IMR-90 (cell line): ENCODE measurements at regions not wholly inside any gene's neighbourhood (a gene's known extent, or its start where the extent isn't known, plus 50 kb on each side); places are given as distances from the start of the nearest gene placed in this dataset.

Source experiments
- ATAC-seq: fragments of 200-7000 bp; cut with Tn5 transposase; 2 replicates; pipeline ENCODE4 v1.9.1; 2020; ENCODE audit warnings: low read depth, mild to moderate bottlenecking, moderate library complexity
- BruUV-seq: library from RNA; stranded (reverse); fragments of 400-500 nt; replicated peaks from 2 replicates; lab custom pipeline; 2021; lab: Mats Ljungman, UMichigan
- CTCF ChIA-PET: fragments of 300-600 bp; formaldehyde crosslinking; extraction: SDS; loops from one replicate; lab custom pipeline; 2021; ENCODE audit warnings: antibody characterized with exemption; lab: Yijun Ruan, JAX
- POLR2A ChIA-PET: fragments of 300-600 bp; sonication (Branson Sonifier 250); formaldehyde crosslinking; loops from one replicate; lab custom pipeline; 2022; ENCODE audit warnings: antibody characterized with exemption; ENCODE audit not compliant: unreplicated experiment; lab: Charles Lee
- DNase-seq: peaks from one replicate; pipeline ENCODE4 v3.0.0; 2013
- H2AFZ ChIP-seq: replicated peaks from 2 replicates; pipeline ENCODE3; 2013; ENCODE audit warnings: low read length, mild to moderate bottlenecking; ENCODE audit not compliant: poor library complexity
- H2AK5ac ChIP-seq: 2 replicates; pipeline ENCODE4 v1.6.1; 2013; ENCODE audit warnings: low read depth, low read length, inconsistent platforms
- H2AK9ac ChIP-seq: replicated peaks from 2 replicates; pipeline ENCODE3; 2013; ENCODE audit warnings: mild to moderate bottlenecking, low read depth, low read length, moderate library complexity; ENCODE audit not compliant: poor library complexity
- H2BK120ac ChIP-seq: 2 replicates; pipeline ENCODE4 v1.6.1; 2013; ENCODE audit warnings: low read depth, low read length, inconsistent platforms
- H2BK15ac ChIP-seq: 3 replicates; pipeline ENCODE4 v1.6.1; 2013; ENCODE audit warnings: low read depth, low read length, inconsistent platforms
- H2BK20ac ChIP-seq: 2 replicates; pipeline ENCODE4 v1.6.1; 2013; ENCODE audit warnings: low read depth, mild to moderate bottlenecking, inconsistent platforms, low read length, moderate library complexity
- H2BK5ac ChIP-seq: 2 replicates; pipeline ENCODE4 v1.6.1; 2013; ENCODE audit warnings: mild to moderate bottlenecking, low read depth, low read length, inconsistent platforms; ENCODE audit not compliant: poor library complexity, severe bottlenecking
- H3K14ac ChIP-seq: replicated peaks from 2 replicates; pipeline ENCODE4 v1.6.1; 2013; ENCODE audit warnings: low read depth, low read length, inconsistent platforms
- H3K18ac ChIP-seq: 2 replicates; pipeline ENCODE4 v1.6.1; 2013; ENCODE audit warnings: low read depth, low read length, control low read depth
- H3K23ac ChIP-seq: 2 replicates; pipeline ENCODE4 v1.6.1; 2013; ENCODE audit warnings: low read depth, low read length, inconsistent platforms
- H3K27ac ChIP-seq: 2 replicates; pipeline ENCODE4 v1.5.1; 2013; ENCODE audit warnings: mild to moderate bottlenecking, control low read depth, low read length; ENCODE audit not compliant: insufficient read depth
- H3K27me3 ChIP-seq: 2 replicates; pipeline ENCODE4 v1.6.1; 2013; ENCODE audit warnings: low read length; ENCODE audit not compliant: control insufficient read depth, insufficient read depth
- H3K36me3 ChIP-seq: 2 replicates; pipeline ENCODE4 v1.6.1; 2013; ENCODE audit warnings: low read length, mixed read lengths; ENCODE audit not compliant: control insufficient read depth, insufficient read depth
- H3K4ac ChIP-seq: 2 replicates; pipeline ENCODE4 v1.6.1; 2013; ENCODE audit warnings: low read depth, low read length, inconsistent platforms
- H3K4me1 ChIP-seq: 2 replicates; pipeline ENCODE4 v1.6.1; 2013; ENCODE audit warnings: low read length, mixed read lengths; ENCODE audit not compliant: control insufficient read depth, insufficient read depth
- H3K4me2 ChIP-seq: 2 replicates; pipeline ENCODE4 v1.6.1; 2013; ENCODE audit warnings: low read depth, mild to moderate bottlenecking, control low read depth, low read length, moderate library complexity
- H3K4me3 ChIP-seq: 2 replicates; pipeline ENCODE4 v1.5.1; 2013; ENCODE audit warnings: low read depth, mild to moderate bottlenecking, control low read depth, low read length, moderate library complexity; ENCODE audit not compliant: insufficient read depth
- H3K56ac ChIP-seq: 2 replicates; pipeline ENCODE4 v1.6.1; 2013; ENCODE audit warnings: low read length, inconsistent platforms; ENCODE audit not compliant: insufficient read depth; ENCODE audit errors: extremely low read depth
- H3K79me1 ChIP-seq, 2 experiments: 2 replicates each; pipeline ENCODE4 v1.6.1; 2013; ENCODE audit warnings: low read length in 2 of 2, inconsistent platforms in 1 of 2, low read depth in 1 of 2
- H3K9ac ChIP-seq: 2 replicates; pipeline ENCODE4 v1.6.1; 2013; ENCODE audit warnings: low read depth, low read length, control low read depth
- H3K9me1 ChIP-seq: 2 replicates; pipeline ENCODE4 v1.6.1; 2013; ENCODE audit warnings: low read length, inconsistent platforms; ENCODE audit not compliant: insufficient read depth
- H3K9me3 ChIP-seq: 2 replicates; pipeline ENCODE4 v1.6.1; 2013; ENCODE audit warnings: low read length; ENCODE audit not compliant: control insufficient read depth, insufficient read depth
- H4K20me1 ChIP-seq: 2 replicates; pipeline ENCODE4 v1.6.1; 2013; ENCODE audit warnings: low read length, inconsistent platforms; ENCODE audit not compliant: insufficient read depth
- H4K5ac ChIP-seq: 2 replicates; pipeline ENCODE4 v1.6.1; 2013; ENCODE audit warnings: mild to moderate bottlenecking, low read depth, low read length, control low read depth
- H4K8ac ChIP-seq, 2 experiments: 2 replicates each; pipeline ENCODE4 v1.6.1; 2013; ENCODE audit warnings: low read depth in 2 of 2, low read length in 2 of 2, control low read depth in 1 of 2, inconsistent platforms in 1 of 2
- H4K91ac ChIP-seq: 2 replicates; pipeline ENCODE4 v1.6.1; 2013; ENCODE audit warnings: low read depth, low read length, inconsistent platforms; ENCODE audit not compliant: insufficient read depth
- FOS ChIP-seq: fragments of 150-350 bp; IDR thresholded peaks from 2 replicates; pipeline ENCODE4 v1.6.1; 2016; ENCODE audit warnings: low read depth, low read length
- MAFK ChIP-seq: IDR thresholded peaks from 2 replicates; pipeline ENCODE4 v1.6.1; 2012; ENCODE audit warnings: low read depth, low read length, improper control_type of control experiment
- MAZ ChIP-seq: IDR thresholded peaks from 2 replicates; pipeline ENCODE4 v1.6.1; 2012; ENCODE audit warnings: low read depth, mild to moderate bottlenecking, low read length, improper control_type of control experiment, moderate library complexity, borderline replicate concordance
- MXI1 ChIP-seq: IDR thresholded peaks from 2 replicates; pipeline ENCODE4 v1.6.1; 2012; ENCODE audit warnings: low read depth, mild to moderate bottlenecking, low read length, moderate library complexity, borderline replicate concordance
- NFE2L2 ChIP-seq: fragments of 150-350 bp; IDR thresholded peaks from 2 replicates; pipeline ENCODE4 v1.6.1; 2016; ENCODE audit warnings: low read depth, mild to moderate bottlenecking, low read length
- POLR2A ChIP-seq: IDR thresholded peaks from 2 replicates; pipeline ENCODE4 v1.6.1; 2012; ENCODE audit warnings: mild to moderate bottlenecking, low read depth, low read length
- RAD21 ChIP-seq: IDR thresholded peaks from 2 replicates; pipeline ENCODE4 v1.6.1; 2012; ENCODE audit warnings: low read length, improper control_type of control experiment
- SMC3 ChIP-seq: fragments of 150-350 bp; IDR thresholded peaks from 2 replicates; pipeline ENCODE4 v1.6.1; 2016; ENCODE audit warnings: low read depth, mild to moderate bottlenecking, antibody characterized with exemption, low read length, moderate library complexity
- WGBS, 2 experiments: methylation state at CpG; one replicate each; pipeline versions ENCODE4 v1.1.5 to v1.1.7; 2013; ENCODE audit warnings: missing lambda C conversion rate in 2 of 2; ENCODE audit not compliant: insufficient read length in 1 of 2; ENCODE audit errors: extremely low coverage in 2 of 2; 5-methylcytosine and 5-hydroxymethylcytosine counted together
- dilution Hi-C: fragments of 300-500 bp; cut with HindIII; formaldehyde crosslinking; loops from one replicate; pipeline ENCODE4 v1.14.3; 2018; ENCODE audit warnings: low sequenced_read_pairs; ENCODE audit not compliant: unreplicated experiment
- in situ Hi-C: fragments of 300-500 bp; cut with MboI; formaldehyde crosslinking; loops from 3 replicates; pipeline ENCODE4 v1.14.3; 2019; ENCODE audit warnings: low sequenced_read_pairs, inconsistent platforms, mixed read lengths
- intact Hi-C: fragments of 100-400 bp; cut with micrococcal nuclease; formaldehyde crosslinking; loops from 2 replicates; pipeline ENCODE4 v1.10.0; 2022
- TF ChIP-seq, protein P1 (sequence below): fragments of 150-350 bp; IDR thresholded peaks from 2 replicates; pipeline ENCODE4 v1.6.1; 2016; ENCODE audit warnings: low read depth, mild to moderate bottlenecking, low read length, moderate library complexity, borderline replicate concordance
- TF ChIP-seq, protein P2 (sequence below): fragments of 150-350 bp; IDR thresholded peaks from 2 replicates; pipeline ENCODE4 v1.6.1; 2017; ENCODE audit warnings: mild to moderate bottlenecking, antibody characterized with exemption, low read length, low read depth
- TF ChIP-seq, protein P3 (sequence below): conservative IDR thresholded peaks from 2 replicates; pipeline ENCODE4 v1.5.1; 2012; ENCODE audit warnings: mild to moderate bottlenecking, low read depth, low read length, improper control_type of control experiment

DNA sequence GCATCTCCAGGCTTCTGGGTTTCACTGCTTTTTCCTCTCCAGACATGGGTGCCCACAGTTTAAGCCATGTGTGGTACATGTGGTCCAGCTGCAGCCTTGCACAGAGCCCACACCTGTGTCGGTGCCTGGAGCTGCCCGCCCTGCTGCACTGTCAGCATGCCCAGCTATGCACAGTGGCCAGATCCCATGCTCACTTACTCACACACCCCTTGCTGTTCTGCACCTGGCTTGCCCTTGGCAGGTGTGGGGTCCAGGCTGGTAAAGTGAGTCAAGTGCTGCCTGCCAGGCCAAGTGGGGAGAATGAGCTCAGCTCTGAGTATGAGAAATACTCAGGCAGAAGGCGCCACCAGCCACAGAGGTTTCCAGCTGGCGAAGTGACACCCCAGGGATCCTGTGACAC lies 739.9 kb downstream of the CDH11 start:
- Histone ChIP-seq H4K5ac (no peak overlapping the region), H3K14ac (no peak overlapping the region), H2BK5ac (no peak overlapping the region), H3K27ac (no peak overlapping the region), H3K9ac (no peak overlapping the region), H3K79me1 (no peaks in the 10 kb centered on the region), H4K8ac (no peak overlapping the region), H3K9me3 (peaks cover 5% of the 10 kb centered on the region), H3K27me3 (no peaks in the 10 kb centered on the region), H2BK15ac (no peak overlapping the region), H3K4me3 (no peak overlapping the region), H3K18ac (no peak overlapping the region), H3K4ac (no peak overlapping the region), H4K91ac (no peak overlapping the region), H3K36me3 (no peaks in the 10 kb centered on the region), H3K4me2 (no peak overlapping the region), H3K9me1 (no peaks in the 10 kb centered on the region), H3K23ac (no peak overlapping the region), H2AK9ac (no peak overlapping the region), H4K20me1 (no peaks in the 10 kb centered on the region), H2BK120ac (no peak overlapping the region), H3K56ac (no peak overlapping the region), H3K4me1 (no peaks in the 10 kb centered on the region), H2AFZ (no peak overlapping the region), H2BK20ac (no peak overlapping the region), H2AK5ac (no peak overlapping the region)
- dilution Hi-C loops: no loop called here
- no peak for ATAC-seq
- DNase-seq: no peak
- intact Hi-C loops: no loop called here
- CTCF ChIA-PET: no interaction called here
- in situ Hi-C loops: no loop called here
- no TSS peak for BruUV-seq
- 100% methylated on average over 1 of the region's 4 CpGs; no CpG with 5 or more reads in 1 of the 2 experiments for WGBS, 2 experiments
- POLR2A ChIA-PET: no interaction called here
- TF ChIP-seq POLR2A: no peak
- TF ChIP-seq, protein P1, sequence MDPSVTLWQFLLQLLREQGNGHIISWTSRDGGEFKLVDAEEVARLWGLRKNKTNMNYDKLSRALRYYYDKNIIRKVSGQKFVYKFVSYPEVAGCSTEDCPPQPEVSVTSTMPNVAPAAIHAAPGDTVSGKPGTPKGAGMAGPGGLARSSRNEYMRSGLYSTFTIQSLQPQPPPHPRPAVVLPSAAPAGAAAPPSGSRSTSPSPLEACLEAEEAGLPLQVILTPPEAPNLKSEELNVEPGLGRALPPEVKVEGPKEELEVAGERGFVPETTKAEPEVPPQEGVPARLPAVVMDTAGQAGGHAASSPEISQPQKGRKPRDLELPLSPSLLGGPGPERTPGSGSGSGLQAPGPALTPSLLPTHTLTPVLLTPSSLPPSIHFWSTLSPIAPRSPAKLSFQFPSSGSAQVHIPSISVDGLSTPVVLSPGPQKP: no peak
- TF ChIP-seq, protein P2, sequence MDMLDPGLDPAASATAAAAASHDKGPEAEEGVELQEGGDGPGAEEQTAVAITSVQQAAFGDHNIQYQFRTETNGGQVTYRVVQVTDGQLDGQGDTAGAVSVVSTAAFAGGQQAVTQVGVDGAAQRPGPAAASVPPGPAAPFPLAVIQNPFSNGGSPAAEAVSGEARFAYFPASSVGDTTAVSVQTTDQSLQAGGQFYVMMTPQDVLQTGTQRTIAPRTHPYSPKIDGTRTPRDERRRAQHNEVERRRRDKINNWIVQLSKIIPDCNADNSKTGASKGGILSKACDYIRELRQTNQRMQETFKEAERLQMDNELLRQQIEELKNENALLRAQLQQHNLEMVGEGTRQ: no peak
- no peak for TF ChIP-seq MXI1
- no peak for TF ChIP-seq MAZ
- no peak for TF ChIP-seq FOS
- no peak for TF ChIP-seq NFE2L2
- TF ChIP-seq SMC3: no peak
- TF ChIP-seq, protein P3, sequence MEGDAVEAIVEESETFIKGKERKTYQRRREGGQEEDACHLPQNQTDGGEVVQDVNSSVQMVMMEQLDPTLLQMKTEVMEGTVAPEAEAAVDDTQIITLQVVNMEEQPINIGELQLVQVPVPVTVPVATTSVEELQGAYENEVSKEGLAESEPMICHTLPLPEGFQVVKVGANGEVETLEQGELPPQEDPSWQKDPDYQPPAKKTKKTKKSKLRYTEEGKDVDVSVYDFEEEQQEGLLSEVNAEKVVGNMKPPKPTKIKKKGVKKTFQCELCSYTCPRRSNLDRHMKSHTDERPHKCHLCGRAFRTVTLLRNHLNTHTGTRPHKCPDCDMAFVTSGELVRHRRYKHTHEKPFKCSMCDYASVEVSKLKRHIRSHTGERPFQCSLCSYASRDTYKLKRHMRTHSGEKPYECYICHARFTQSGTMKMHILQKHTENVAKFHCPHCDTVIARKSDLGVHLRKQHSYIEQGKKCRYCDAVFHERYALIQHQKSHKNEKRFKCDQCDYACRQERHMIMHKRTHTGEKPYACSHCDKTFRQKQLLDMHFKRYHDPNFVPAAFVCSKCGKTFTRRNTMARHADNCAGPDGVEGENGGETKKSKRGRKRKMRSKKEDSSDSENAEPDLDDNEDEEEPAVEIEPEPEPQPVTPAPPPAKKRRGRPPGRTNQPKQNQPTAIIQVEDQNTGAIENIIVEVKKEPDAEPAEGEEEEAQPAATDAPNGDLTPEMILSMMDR: no peak
- TF ChIP-seq RAD21: no peak
- TF ChIP-seq MAFK: no peak
